SK-N-SH (cell line): ENCODE measurements at regions not wholly inside any gene's neighbourhood (a gene's known extent, or its start where the extent isn't known, plus 50 kb on each side); places are given as distances from the start of the nearest gene placed in this dataset.

Experiments
- CHD2 ChIP-seq: fragments of 150-350 bp; IDR thresholded peaks from 2 replicates; pipeline ENCODE4 v1.6.1; 2018; ENCODE audit warnings: low read length; ENCODE audit not compliant: partially characterized antibody
- CTCF ChIP-seq: fragments of 200-600 bp; sonication (generic); IDR thresholded peaks from 2 replicates; pipeline ENCODE4 v1.6.1; 2017; ENCODE audit warnings: antibody characterized with exemption, mild to moderate bottlenecking, moderate library complexity
- EP300 ChIP-seq, 2 experiments: IDR thresholded peaks; 2 replicates each; pipeline versions ENCODE4 v1.4.0 to v1.6.1; 2012; ENCODE audit warnings: borderline replicate concordance in 1 of 2, low read depth in 1 of 2, low read length in 1 of 2
- FOXM1 ChIP-seq: IDR thresholded peaks from 2 replicates; pipeline ENCODE4 v1.4.0; 2012; ENCODE audit warnings: low read depth, mild to moderate bottlenecking
- MAX ChIP-seq: IDR thresholded peaks from 2 replicates; pipeline ENCODE4 v1.4.0; 2012; ENCODE audit warnings: low read depth
- MXI1 ChIP-seq: IDR thresholded peaks from 2 replicates; pipeline ENCODE4 v1.6.1; 2012; ENCODE audit warnings: mild to moderate bottlenecking, low read depth, low read length, improper control_type of control experiment
- PBX3 ChIP-seq: IDR thresholded peaks from 2 replicates; pipeline ENCODE4; 2012
- POLR2AphosphoS5 ChIP-seq: IDR thresholded peaks from 2 replicates; pipeline ENCODE4 v1.6.1; 2012; ENCODE audit warnings: low read depth, low read length
- RAD21 ChIP-seq: IDR thresholded peaks from 2 replicates; pipeline ENCODE4 v1.6.1; 2012; ENCODE audit warnings: mild to moderate bottlenecking, low read length
- RCOR1 ChIP-seq: fragments of 150-350 bp; IDR thresholded peaks from 2 replicates; pipeline ENCODE4 v1.6.1; 2017; ENCODE audit warnings: antibody characterized with exemption, low read length
- REST ChIP-seq: IDR thresholded peaks from 2 replicates; pipeline ENCODE4 v1.6.1; 2012; ENCODE audit warnings: mild to moderate bottlenecking, low read depth, low read length, moderate library complexity
- TCF12 ChIP-seq: IDR thresholded peaks from 2 replicates; pipeline ENCODE4 v1.4.0; 2012
- USF1 ChIP-seq: IDR thresholded peaks from 2 replicates; pipeline ENCODE4 v1.4.0; 2012; ENCODE audit warnings: low read depth, borderline replicate concordance
- ZBTB33 ChIP-seq: IDR thresholded peaks from 2 replicates; pipeline ENCODE4 v1.4.0; 2012; ENCODE audit warnings: low read depth, borderline replicate concordance

- TF ChIP-seq CTCF (no peak), EP300 (IDR thresholded peaks at IDR 0.05; ENCODE audit: borderline replicate concordance in 1 of 2, low read depth in 1 of 2, low read length in 1 of 2) (no peak), TCF12 (no peak), CHD2 (no peak), USF1 (no peak), POLR2AphosphoS5 (no peak), REST (no peak), RCOR1 (no peak), ZBTB33 (no peak), RAD21 (no peak), PBX3 (no peak), MAX (no peak), MXI1 (no peak), FOXM1 (no peak)
These were observed 298.2 kb downstream of the SP3 start for GRCh38 chr2:173667014-173667413.
